ENCODE measurements at regions not wholly inside any gene's neighbourhood (a gene's known extent, or its start where the extent isn't known, plus 50 kb on each side); places are given as distances from the start of the nearest gene placed in this dataset.

DNA sequence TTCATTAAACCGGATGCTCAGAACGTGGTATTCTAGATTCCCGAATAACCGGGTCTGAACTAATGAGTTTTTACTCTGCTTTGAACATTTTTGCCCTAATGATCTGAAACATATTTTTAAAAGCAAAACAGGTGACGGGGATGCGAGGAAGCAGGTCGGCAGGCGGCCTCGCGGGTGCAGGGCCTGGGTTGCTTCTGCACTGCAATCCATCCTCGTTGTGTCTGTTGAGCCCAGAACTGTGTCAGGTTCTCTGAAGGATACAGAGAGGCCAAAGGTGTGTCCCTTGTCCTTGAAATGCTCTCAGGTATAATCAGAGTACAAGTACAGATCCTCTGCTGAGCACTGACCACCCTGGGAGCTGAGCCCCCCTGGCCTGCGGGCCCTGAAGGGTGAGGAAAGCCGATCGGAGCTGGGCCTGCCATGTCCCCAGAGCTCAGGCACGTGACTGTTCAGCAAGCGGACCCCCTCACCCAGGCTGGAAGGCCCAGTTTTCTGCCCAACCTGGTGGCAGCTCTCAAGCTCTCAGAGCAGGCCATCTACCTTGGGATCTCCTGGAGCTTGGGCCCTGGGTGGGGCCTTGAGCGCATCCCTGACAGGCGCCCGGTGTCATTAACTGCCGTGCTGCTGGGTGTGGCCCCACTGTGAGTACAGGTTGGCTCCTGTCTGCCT lies 151.8 kb downstream of the OLFM1 start:
- intact Hi-C loops (cut with DNase I; ENCODE audit: low total_unique reads): loop anchor here (5.0 kb wide), 1 partner anchor 1018 kb away; no protein-coding TSS in a partner anchor
- no peak for DNase-seq (ENCODE audit: low spot score in 2 of 2)
- Histone ChIP-seq H3K36me3 (no peaks in the 10 kb centered on the region), H3K4me3 (no peak overlapping the region), H3K9me3 (peaks cover 0 to 4% of the 10 kb centered on the region in 2 donors), H3K27me3 (peaks cover 0 to 33% of the 10 kb centered on the region in 2 donors), H3K4me1 (peaks cover 0 to 5% of the 10 kb centered on the region in 2 donors), H3K27ac (no peak overlapping the region)
- TF ChIP-seq POLR2A (IDR thresholded peaks at IDR 0.05) (no peak), POLR2AphosphoS5 (IDR thresholded peaks at IDR 0.05) (no peak)
- TF ChIP-seq, protein P1, sequence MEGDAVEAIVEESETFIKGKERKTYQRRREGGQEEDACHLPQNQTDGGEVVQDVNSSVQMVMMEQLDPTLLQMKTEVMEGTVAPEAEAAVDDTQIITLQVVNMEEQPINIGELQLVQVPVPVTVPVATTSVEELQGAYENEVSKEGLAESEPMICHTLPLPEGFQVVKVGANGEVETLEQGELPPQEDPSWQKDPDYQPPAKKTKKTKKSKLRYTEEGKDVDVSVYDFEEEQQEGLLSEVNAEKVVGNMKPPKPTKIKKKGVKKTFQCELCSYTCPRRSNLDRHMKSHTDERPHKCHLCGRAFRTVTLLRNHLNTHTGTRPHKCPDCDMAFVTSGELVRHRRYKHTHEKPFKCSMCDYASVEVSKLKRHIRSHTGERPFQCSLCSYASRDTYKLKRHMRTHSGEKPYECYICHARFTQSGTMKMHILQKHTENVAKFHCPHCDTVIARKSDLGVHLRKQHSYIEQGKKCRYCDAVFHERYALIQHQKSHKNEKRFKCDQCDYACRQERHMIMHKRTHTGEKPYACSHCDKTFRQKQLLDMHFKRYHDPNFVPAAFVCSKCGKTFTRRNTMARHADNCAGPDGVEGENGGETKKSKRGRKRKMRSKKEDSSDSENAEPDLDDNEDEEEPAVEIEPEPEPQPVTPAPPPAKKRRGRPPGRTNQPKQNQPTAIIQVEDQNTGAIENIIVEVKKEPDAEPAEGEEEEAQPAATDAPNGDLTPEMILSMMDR (IDR thresholded peaks at IDR 0.05): no peak

DNA sequence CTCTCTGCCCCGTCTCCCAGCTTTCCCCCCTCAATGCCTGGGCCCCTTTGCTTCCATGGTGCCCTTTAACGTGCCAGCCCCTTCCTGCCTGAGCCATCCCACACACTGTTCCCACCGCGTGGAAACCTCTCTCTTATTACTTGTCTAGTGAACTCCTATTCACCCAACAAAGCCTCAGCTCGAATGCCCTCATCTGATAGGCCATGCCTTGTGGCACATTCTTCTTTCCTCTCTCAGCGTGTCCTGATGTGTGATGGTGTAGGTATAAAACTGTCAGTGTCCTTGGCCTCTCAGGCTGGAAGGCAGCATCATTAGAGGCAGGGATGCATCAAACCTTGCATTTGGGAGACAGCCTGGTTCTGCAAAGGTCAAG lies 152.3 kb downstream of the OLFM1 start:
- H3K9me3 ChIP-seq: no peaks in the 10 kb centered on the region
- no peak overlapping the region for H3K4me3 ChIP-seq
- no peak overlapping the region for H3K27ac ChIP-seq
- no peaks in the 10 kb centered on the region for H3K36me3 ChIP-seq
- H3K27me3 ChIP-seq: peaks cover 0 to 34% of the 10 kb centered on the region in 2 donors
- intact Hi-C loops (cut with DNase I; ENCODE audit: low total_unique reads): loop anchor here (5.0 kb wide), 1 partner anchor 1018 kb away; no protein-coding TSS in a partner anchor
- no peak for DNase-seq (ENCODE audit: low spot score in 2 of 2)
- TF ChIP-seq, protein P1 (IDR thresholded peaks at IDR 0.05): no peak
- no peak for TF ChIP-seq POLR2A (IDR thresholded peaks at IDR 0.05)
- no peak for TF ChIP-seq POLR2AphosphoS5 (IDR thresholded peaks at IDR 0.05)
- H3K4me1 ChIP-seq: peaks cover 0 to 7% of the 10 kb centered on the region in 2 donors

DNA sequence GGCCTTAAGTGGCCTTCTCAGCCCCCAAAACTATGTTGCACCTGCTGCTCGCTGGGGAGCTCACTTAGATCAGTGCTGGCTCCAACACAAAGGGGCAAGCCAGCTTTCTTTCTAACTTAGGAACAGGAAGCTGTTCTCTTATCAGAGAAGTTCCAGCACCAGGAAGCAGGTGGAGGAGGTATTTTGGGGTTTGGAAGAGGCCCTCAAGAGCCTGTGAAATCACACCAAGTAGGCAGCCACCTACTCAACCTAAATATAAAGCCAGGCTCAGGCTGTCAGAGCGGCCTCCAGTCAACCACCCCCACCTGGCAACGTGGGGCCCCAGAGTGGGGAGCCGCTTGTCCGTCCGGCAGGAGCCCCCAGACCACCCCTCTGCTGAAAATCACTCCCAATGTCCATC lies 152.8 kb downstream of the OLFM1 start:
- intact Hi-C loops (cut with DNase I; ENCODE audit: low total_unique reads): no loop called here
- DNase-seq (ENCODE audit: low spot score in 2 of 2): no peak
- Histone ChIP-seq H3K27me3 (peaks cover 0 to 39% of the 10 kb centered on the region in 2 donors), H3K36me3 (no peaks in the 10 kb centered on the region), H3K4me1 (peaks cover 0 to 7% of the 10 kb centered on the region in 2 donors), H3K9me3 (no peaks in the 10 kb centered on the region), H3K27ac (no peak overlapping the region), H3K4me3 (no peak overlapping the region)
- TF ChIP-seq POLR2AphosphoS5 (IDR thresholded peaks at IDR 0.05): no peak
- TF ChIP-seq POLR2A (IDR thresholded peaks at IDR 0.05): no peak
- TF ChIP-seq, protein P1 (IDR thresholded peaks at IDR 0.05): no peak

DNA sequence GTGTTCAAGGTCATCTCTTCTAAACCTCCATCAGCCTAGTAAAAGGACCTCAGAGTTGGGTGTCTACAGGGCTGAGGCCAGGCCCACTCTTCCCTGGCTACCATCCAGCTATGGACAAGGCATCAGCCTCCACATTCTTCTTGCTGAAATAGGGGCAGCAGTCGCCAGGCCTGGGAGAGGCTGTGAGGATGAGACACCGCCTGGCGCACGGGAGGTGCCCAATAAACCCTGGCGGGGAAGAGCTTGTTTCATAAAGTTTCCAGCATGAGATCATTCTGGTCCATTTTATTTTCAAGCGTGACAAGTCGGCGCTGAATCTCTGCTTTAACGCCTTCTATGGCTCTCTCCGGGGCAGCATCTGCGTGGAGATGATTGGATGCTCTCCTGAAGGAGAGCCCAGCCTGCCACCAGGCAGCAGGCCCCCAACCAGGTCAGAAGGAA lies 153.4 kb downstream of the OLFM1 start:
- Histone ChIP-seq H3K27ac (no peak overlapping the region), H3K36me3 (no peaks in the 10 kb centered on the region), H3K9me3 (no peaks in the 10 kb centered on the region), H3K27me3 (peaks cover 0 to 46% of the 10 kb centered on the region in 2 donors), H3K4me1 (peaks cover 0 to 7% of the 10 kb centered on the region in 2 donors), H3K4me3 (no peak overlapping the region)
- intact Hi-C loops (cut with DNase I; ENCODE audit: low total_unique reads): no loop called here
- TF ChIP-seq POLR2A (IDR thresholded peaks at IDR 0.05) (no peak), POLR2AphosphoS5 (IDR thresholded peaks at IDR 0.05) (no peak)
- TF ChIP-seq, protein P1 (IDR thresholded peaks at IDR 0.05): no peak
- DNase-seq (ENCODE audit: low spot score in 2 of 2): no peak

DNA sequence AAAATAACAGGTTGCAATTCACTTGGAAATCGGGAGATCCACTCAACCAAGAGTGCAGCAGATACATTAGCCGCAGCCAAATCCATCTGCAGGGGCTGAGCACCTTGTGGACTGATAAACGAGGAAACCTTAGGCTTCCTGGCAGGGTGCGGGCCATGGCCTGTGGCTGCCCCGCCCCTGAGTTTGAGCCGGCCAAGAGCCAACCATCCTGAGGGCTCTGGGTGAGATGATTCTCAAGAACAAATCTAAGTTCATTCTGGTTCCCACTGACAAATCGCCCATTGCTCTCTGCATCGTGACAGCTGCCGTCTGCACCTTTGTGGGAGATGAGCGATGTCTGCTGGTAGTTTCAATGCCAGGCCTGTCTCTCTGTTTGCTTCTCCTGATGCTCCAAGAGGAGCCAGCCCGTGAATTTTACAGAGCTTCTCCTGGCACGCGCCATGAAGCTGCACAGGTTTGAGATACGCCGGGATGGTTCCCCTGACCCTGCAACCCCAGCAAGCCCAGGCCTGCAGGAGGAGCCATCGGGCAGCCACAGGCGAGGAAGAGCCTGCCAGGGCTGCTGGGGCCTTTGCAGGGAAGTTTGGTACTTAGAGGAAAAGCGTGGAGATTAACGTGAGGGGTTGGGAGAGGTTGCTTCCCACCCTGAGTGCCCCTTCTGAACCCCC lies 154.0 kb downstream of the OLFM1 start:
- no peak for DNase-seq (ENCODE audit: low spot score in 2 of 2)
- H3K27me3 ChIP-seq: peaks cover 0 to 52% of the 10 kb centered on the region in 2 donors
- H3K4me3 ChIP-seq: no peak overlapping the region
- no peaks in the 10 kb centered on the region for H3K36me3 ChIP-seq
- intact Hi-C loops (cut with DNase I; ENCODE audit: low total_unique reads): no loop called here
- no peak overlapping the region for H3K27ac ChIP-seq
- peaks cover 0 to 7% of the 10 kb centered on the region in 2 donors for H3K4me1 ChIP-seq
- no peaks in the 10 kb centered on the region for H3K9me3 ChIP-seq
- TF ChIP-seq POLR2AphosphoS5 (IDR thresholded peaks at IDR 0.05) (no peak), POLR2A (IDR thresholded peaks at IDR 0.05) (no peak)
- TF ChIP-seq, protein P1 (IDR thresholded peaks at IDR 0.05): no peak

Data from breast epithelium (tissue), 4 donors.